HG02763 (cell line): ENCODE measurements at regions not wholly inside any gene's neighbourhood (a gene's known extent, or its start where the extent isn't known, plus 50 kb on each side); places are given as distances from the start of the nearest gene placed in this dataset.
"Not testable (repeated sequence)": the region's sequence is repeated elsewhere in the genome, so short reads cannot be mapped to it uniquely, and the experiment has no call there.

ENCODE experiments used
- ATAC-seq: cut with Tn5 transposase; IDR thresholded peaks from one replicate; pipeline ENCODE4 v1.9.1; 2021; ENCODE audit warnings: mild to moderate bottlenecking, moderate library complexity; ENCODE audit not compliant: unreplicated experiment

DNA sequence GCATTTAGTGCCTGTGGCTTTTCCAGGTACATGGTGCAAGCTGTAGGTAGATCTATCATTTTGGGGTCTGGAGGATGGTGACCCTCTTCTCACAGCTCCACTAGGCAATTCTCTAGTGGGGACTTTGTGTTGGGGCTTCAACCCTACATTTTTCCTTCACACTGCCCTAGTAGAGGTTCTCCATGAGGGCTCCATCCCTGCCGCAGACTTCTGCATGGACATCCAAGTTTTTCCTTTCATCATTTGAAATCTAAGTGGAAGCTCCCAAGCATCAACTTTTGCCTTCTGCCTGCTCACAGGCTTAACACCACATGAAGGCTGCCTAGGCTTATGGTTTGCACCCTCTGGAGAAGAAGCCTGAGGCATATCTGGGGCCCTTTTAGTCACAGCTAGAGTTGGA is 492.7 kb downstream of the PIK3C3 start:
- ATAC-seq = no peak

DNA sequence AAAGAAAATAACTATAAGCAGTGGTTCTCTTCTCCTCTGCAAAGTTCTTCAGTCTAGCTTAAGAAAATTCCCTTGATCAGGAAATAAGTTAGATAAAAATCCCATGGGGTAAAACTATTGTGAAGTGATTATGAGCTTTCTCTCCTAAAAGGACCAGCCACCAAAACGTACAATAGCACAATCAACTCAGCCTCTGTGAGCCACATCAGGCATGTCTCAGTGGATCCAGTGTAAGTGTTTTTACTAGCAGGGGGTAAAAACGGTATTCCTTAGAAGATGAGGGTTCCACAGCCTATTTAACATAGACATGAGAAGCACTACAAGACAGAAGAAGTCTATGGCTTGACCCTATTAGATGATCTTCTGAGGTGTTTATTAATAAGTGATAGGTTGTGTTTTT is 503.2 kb downstream of the PIK3C3 start:
- no peak for ATAC-seq

DNA sequence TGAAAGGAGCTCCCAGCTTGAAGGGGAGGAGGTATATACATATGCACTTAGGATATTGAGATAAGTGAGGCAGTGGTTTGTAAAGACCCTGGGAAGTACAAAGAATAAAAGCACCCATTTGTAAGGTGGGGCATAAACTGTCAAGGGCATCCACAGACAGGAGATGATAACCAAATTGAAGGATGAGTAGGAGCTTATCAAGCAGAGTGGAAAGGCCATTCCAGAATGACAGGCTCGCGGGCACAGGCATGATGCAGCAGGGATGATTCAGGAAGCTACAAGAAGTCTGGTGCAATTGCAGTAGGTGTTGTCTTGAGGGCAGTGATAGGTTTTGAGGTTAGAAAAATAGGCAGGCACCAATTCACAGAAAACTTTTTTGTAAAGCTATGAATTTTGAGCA is 504.8 kb downstream of the PIK3C3 start:
- ATAC-seq = no peak

DNA sequence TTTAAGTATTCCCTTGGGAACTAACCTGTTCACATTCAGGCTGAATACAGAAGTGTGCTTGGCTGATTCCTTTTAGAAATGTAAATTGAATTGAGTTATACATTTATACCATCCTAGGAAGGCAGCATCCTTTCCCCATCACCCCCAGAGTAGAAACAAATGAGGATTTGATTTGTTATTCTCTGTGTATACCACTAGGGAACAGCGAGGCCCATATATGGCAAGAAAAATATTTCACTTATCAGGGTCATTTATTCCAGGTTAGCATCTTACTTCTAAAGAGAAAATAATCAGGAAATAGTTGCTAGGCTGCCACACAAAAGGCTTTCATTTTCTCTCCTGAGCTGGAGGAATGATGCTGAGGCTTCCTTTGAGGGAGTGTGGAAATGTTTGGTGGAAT is 516.9 kb downstream of the PIK3C3 start:
- no peak for ATAC-seq

DNA sequence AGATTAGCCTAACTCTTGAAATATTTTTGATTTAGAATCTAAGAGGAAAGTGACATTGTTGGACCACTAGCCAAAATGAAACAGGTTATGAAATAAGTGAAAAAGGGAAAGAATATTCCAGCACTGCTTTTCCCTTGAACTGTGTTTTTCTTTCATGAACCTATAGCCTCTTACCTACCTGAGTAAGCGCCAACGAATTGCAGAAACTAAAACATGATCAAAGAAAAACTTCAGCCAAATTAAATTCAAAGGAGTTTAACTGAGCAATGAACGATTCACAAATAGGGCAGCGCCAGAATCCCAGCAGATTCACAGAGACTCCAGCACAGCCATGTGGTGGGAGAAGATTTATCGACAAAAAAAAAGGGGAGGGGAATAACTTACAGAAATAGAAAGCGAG is 518.6 kb downstream of the PIK3C3 start:
- no peak for ATAC-seq

DNA sequence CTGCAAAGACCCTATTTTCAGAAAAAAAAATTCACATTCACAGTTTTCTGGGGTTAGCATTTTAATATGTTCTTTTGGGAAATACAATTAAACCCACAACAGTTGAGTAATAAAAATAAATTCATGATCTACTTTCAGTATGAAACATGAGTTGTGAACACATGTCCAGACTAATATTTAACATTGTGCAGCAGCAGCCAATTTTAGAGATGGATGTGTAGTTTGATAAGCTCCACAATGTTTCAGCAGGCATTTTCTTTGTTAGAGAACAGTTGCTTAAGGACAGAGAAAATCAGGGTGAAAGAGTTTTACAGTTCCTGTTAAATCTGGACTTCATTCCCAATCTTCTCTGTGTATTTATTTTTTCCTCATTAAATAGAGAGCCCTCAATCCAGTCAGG is 519.5 kb downstream of the PIK3C3 start:
- ATAC-seq = no peak

DNA sequence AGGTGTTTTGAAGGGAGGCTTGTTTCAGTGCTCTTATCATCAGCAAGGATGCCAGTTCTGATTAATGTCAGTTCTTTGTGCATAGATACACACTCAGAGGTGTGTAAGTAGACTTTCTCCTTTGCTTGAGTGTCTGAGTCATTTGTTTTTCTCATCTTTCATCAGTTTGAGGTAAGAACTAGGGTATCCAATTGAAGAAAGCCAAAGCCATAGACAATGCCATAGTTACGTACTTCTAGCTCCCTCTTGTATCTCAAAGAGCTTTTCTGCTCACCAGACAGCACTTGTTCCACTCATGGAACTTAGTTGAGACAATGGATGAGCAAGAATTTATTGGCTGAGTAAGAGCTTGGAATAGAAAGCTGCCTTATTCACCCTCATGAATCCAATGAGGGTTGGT is 520.1 kb downstream of the PIK3C3 start:
- ATAC-seq = no peak

DNA sequence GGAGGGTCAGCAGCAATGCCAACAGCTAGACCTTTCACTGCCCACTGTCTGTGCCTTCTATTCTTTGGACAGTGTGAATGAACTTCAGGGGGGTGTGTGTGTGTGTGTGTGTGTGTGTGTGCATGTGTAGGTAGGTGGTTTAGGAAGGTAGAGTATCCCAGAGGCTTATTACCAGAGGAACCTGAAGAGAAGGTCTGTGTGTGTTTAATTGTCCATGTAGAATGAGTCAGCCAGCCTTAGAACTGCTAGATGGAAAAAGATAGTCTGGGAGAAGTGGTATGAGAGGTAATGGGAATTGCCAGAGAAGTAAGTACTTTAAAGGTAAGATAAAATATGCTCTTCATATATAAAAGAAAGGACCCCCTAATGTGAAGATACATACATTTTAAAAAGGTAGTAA is 522.2 kb downstream of the PIK3C3 start:
- no peak for ATAC-seq

DNA sequence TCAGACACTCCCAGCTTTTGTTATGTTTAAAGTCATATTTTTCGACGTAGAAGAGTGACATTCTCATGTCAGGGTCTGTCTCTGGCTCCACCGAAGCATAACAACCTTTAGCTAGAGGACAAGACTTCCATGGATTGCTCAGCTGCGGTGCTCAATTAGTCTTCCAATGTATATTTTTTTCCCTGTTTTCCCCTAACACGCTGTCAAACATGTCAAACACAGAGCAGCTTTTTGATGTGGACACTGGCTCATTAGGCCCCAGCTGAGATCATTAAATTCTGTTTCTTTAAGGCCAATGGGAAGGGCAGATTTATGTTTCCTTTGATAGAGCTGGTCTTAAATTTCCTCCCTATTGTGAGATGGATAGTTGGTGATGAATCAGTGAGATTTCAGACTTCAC is 525.4 kb downstream of the PIK3C3 start:
- ATAC-seq = no peak

DNA sequence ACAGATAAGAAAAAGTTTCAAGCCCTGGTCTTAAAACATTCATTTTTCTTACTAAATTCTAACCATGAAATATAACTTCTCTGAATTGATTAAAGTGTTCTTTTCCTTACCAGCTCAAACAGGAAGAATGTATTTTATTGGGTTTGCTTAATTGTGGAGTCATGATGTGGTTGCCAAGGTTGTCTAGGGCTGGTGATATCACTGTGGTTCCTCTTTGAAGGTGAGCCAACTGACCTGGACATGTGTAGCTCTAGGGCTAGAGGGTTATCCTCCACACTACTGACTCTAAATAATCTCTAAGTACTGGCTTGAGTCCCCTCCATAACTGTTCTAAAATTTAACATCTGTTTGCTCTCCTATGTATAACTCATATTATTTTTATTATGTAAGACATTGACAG is 529.6 kb downstream of the PIK3C3 start:
- ATAC-seq = no peak

DNA sequence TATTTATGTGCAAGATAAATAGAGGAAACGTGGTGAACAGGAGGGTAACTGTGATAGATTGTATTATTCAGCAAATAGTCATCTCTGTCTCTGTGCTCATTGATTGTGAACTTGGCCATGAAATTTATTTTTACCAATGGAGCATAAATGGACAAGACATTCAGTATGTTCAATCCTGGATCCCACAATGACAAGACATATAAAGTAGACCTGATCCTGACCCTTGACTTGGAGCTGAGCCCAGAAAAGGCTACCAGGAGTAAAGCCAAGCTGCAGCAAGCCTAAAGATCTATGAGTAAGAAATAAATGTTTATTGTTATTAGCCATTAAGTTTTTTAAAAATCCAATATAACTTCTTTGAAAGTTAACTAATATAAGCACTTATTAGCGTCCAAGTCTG is 531.2 kb downstream of the PIK3C3 start:
- no peak for ATAC-seq

DNA sequence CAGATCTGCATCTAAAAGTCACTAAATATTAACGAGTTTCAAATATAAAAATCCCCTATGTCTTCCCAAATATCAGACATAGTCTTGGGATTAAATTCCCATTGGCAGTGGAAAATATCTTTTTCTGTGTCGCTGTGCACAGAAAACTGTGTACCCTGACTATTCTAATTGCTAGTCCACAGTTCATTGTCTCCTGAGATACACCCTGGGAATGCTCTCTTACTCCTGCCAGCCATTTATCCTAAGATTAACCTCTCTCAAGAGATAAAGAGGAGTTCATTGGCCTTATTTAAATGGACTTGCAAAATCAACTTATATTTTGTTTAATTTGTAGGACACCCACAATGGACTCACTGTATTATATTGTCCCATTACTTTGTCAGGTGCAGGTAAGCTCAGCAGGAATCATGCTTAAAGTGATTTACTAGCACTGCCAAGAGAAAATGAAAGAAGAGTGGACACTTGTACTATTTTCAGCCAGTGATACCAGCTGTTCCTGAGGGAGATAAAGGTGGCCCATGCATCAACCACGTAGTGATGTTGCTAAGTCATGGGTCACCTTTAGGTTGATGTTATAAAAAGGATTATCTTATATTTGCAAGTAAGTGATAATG is 553.8 kb downstream of the PIK3C3 start:
- ATAC-seq = no peak

DNA sequence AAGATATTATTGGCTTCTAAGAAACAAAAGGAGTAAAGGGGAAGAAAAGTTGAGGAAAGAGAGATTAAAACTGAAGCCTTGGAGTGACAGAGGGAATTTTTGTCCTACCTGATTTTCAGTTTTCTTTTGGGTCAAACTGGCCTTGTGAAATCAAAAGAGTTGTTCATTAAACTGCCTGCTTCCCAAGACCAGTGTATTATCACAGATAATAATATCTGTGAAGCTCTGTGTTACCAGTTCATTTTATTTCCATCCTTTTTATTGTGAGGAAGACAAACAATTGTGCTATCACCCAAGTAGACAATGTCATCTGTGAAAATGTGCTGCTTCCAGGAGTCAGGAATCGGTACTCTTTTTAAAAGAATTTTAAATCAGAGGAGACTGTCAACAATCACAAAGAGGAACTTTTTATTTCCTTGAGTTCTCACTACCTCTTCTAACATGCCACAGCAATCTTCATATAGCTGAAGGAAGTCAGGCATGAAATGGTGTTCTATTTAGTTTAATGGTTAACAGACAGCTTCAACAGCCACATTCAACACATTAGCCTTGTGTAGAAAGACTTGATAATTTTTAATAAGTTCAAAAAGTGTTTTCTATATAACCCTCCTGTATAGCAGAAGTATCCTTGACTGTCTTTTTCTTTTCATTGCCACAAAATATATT is 554.8 kb downstream of the PIK3C3 start:
- peak; percentile 82 for ATAC-seq

DNA sequence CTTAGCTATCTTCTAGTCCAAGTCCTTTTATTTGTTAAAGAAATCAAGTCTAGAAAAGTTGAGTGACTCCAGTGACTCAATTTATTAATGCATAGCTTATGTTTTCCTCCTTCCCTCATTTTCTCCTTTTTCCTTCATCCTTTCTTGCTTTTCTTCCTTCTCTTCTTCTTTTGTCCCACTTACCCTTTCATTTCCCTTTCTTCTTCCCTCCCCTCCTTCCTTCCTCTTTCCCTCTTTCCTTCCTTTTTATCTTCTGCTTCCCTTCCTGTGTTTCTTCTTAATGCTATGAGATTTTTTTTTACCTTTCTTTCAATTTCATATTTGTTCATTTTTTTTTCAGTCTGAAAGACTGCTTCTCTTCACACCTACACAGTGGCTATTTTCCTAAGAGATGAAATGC is 555.5 kb downstream of the PIK3C3 start:
- no peak for ATAC-seq

DNA sequence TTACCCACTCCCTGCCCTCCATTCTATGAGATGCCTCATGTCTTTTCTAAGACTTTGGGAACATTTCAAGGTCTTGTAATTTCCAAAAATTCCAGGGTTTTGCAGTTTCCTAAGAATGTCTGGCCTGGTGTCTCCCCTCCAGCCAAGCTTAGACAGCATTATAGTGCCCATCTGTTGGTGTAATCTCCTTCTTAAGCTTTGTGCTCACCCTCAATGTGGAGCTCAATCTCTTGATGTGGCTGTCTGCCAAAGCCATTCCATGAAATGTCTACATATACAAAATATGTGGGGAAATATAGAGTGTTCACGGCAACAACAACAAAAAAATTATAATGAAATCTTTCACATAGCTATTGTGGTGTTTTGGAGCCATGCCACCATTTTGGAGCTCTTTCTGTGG is 558.4 kb downstream of the PIK3C3 start:
- no peak for ATAC-seq

DNA sequence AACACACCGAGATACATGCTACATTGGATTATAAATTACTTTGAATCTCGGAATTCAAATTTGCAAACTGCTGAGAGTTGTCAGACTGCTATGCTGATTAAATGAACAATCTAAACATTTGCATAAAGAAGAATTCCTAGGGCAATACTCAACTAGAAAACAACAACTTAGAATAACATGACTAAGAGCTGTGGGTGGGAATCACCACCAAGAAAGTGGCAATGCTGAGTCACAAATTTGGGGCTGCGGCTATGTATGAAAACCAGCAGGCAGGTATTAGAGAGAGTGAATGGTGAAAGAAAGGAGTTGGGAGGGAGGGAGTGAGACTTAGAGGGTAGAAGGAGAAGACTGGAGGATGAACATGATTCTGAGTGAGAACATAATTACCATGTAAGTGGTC is 559.5 kb downstream of the PIK3C3 start:
- no peak for ATAC-seq

DNA sequence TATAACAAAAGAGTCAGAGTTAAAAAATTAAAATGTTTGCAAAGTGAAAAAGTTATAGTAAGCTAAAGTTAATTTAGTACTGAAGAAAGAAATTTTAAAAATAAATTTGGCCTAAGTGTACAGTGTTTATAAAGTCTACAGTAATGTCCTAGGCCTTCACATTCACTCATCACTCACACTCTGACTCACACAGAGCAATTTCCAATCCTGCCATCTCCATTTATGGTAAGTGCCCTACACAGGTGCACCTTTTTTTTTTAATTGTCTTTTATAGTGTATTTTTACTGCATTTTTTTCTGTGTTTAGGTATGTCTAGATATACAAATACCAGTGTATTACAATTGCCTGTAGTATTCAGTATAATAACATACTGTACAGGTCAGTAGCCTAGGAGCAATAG is 562.9 kb downstream of the PIK3C3 start:
- no peak for ATAC-seq

DNA sequence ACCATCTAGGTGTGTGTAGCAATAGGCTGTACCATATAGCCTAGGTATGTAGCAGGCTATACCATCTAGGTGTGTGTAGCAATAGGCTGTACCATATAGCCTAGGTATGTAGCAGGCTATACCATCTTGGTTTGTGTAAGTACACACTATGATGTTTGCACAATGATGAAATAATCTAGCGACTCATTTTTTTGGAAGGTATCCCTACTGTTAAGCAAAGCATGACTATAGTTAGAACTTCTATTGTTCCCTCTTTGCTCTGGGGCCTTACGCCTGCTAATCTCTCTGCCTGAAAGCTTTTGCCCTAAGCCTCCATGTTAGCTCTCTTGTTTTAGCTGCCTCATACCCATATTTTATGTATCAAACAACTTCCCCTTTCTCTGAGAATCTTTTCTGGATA is 563.3 kb downstream of the PIK3C3 start:
- ATAC-seq = not testable (repeated sequence)

DNA sequence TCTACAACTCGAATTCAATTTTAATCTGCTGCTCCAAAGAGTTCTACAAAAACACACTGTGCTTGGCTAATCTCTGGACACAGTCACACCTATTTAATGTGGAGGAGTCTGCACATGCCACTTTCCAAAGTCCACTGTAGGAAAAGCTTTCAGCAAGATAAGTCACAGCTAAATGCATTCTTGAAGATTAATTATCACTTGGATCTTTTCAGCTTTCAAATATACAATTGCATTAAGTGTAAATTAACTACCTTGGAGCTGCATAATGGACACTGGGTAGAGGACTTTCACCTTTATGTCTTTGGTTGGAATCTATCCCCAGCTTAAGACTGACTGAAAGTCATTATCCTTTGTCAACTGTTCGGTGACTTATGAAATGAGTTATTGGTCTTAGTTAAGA is 565.1 kb downstream of the PIK3C3 start:
- ATAC-seq = no peak

DNA sequence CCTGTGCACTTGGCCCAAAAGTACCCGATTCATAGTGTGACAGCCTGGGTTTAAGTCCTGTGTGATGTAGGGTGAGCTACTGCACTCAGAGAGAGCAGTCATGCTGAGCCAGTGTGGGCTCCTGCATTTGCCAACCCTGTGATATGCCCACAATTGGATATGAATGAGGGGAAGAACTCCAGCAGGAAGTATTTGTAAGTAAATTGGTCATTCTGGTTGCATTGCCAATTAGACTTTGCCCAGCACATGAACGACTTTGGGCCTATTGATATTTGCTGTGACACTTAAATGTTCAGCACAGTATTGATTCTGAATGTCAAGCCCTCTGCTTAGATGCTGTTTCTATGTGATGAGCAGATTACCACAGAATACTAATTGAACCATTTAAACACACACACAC is 570.9 kb downstream of the PIK3C3 start:
- no peak for ATAC-seq

DNA sequence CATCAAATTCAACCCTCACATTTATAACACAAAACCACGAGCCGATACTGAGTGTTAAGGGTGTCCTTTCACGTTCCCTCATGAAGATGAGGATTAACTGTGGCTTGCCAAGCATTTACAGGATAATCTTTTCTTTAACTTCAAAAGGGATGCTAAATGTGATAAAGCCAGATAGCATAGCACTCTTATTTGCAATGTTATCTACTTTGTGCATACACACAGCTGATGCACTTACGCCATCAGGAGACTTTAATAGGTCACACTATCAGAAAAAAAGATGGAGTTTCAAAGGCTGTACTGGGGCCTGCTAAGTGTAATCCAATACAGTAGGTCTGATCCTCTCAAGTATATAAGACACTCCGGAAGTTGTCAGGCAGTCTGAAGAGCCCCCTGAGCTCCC is 572.7 kb downstream of the PIK3C3 start:
- ATAC-seq = no peak

DNA sequence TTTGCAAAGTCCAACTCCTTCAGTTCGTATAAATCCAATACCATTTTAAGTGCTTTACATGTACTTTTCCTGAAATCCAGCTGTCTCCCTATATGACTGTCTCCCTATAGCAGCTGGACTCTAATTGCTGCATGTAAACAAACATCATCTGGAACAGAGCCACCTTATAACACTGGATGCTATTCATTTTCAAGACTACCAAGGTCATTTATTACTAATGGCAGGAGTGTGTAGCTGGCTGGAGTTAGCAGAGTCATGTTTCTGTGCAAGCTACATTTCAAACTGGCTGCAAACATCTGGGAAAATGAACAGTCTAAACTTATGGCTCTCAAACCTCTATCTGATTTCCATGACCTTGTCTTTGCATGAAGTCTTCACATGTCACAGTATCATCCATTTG is 575.2 kb downstream of the PIK3C3 start:
- ATAC-seq = no peak

DNA sequence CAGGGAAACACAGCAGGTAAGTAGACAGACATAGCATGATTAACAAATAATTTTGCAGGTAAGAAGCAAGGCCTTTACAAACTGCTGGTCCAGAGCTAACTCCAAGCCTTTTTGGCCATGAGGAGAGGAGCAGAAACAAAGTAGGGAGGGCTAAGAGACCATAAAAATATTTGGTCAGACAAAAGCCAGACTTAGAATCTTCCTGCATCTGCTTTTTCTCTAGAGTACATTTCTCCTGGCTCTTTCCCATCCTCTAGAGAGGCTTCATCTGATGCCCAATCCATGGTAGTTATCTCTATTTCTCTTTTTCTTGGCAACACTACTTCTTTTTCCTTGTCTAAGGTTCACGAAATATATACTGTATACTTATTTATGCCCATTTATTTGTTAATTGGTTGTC is 577.1 kb downstream of the PIK3C3 start:
- no peak for ATAC-seq
